ENCODE measurements at regions not wholly inside any gene's neighbourhood (a gene's known extent, or its start where the extent isn't known, plus 50 kb on each side); places are given as distances from the start of the nearest gene placed in this dataset.

- no peak for DNase-seq (ENCODE audit: extremely low read depth, insufficient read length)
- Histone ChIP-seq H3K36me3 (ENCODE audit: control insufficient read depth, insufficient read depth, low read length) (no peaks in the 10 kb centered on the region), H3K27me3 (replicated peaks; ENCODE audit: control insufficient read depth, insufficient read depth, low read length) (no peaks in the 10 kb centered on the region), H3K4me3 (replicated peaks; ENCODE audit: low read depth, low read length) (no peak overlapping the region)
- no peak for TF ChIP-seq CTCF (IDR thresholded peaks at IDR 0.05; ENCODE audit: insufficient read depth, low read length, poor library complexity, severe bottlenecking)
Measured at GRCh38 chr21:19171585-19171984, 768.0 kb upstream of the TMPRSS15 start.

- Histone ChIP-seq H3K4me3 (replicated peaks; ENCODE audit: low read depth, low read length) (no peak overlapping the region), H3K27me3 (replicated peaks; ENCODE audit: control insufficient read depth, insufficient read depth, low read length) (no peaks in the 10 kb centered on the region), H3K36me3 (ENCODE audit: control insufficient read depth, insufficient read depth, low read length) (no peaks in the 10 kb centered on the region)
- no peak for DNase-seq (ENCODE audit: extremely low read depth, insufficient read length)
- TF ChIP-seq CTCF (IDR thresholded peaks at IDR 0.05; ENCODE audit: insufficient read depth, low read length, poor library complexity, severe bottlenecking), result no peak
Measured at GRCh38 chr21:19181604-19182140, 778.1 kb upstream of the TMPRSS15 start.

- DNase-seq (ENCODE audit: extremely low read depth, insufficient read length), result no peak
- no peak for TF ChIP-seq CTCF (IDR thresholded peaks at IDR 0.05; ENCODE audit: insufficient read depth, low read length, poor library complexity, severe bottlenecking)
- H3K4me3 ChIP-seq (replicated peaks; ENCODE audit: low read depth, low read length), result no peak overlapping the region
Measured at GRCh38 chr21:19197950-19198349, 794.4 kb upstream of the TMPRSS15 start.

GRCh38 chr21:19198801-19199200 lies 795.2 kb upstream of the TMPRSS15 start:
- Histone ChIP-seq H3K36me3 (ENCODE audit: control insufficient read depth, insufficient read depth, low read length) (no peaks in the 10 kb centered on the region), H3K4me3 (replicated peaks; ENCODE audit: low read depth, low read length) (no peak overlapping the region), H3K27me3 (replicated peaks; ENCODE audit: control insufficient read depth, insufficient read depth, low read length) (no peaks in the 10 kb centered on the region)
- DNase-seq (ENCODE audit: extremely low read depth, insufficient read length), result no peak
- no peak for TF ChIP-seq CTCF (IDR thresholded peaks at IDR 0.05; ENCODE audit: insufficient read depth, low read length, poor library complexity, severe bottlenecking)

More at GRCh38 chr21:19197950-19198349, 794.4 kb upstream of the TMPRSS15 start:
- H3K27me3 ChIP-seq (replicated peaks; ENCODE audit: control insufficient read depth, insufficient read depth, low read length), result no peaks in the 10 kb centered on the region
- H3K36me3 ChIP-seq (ENCODE audit: control insufficient read depth, insufficient read depth, low read length), result no peaks in the 10 kb centered on the region

GRCh38 chr21:19218163-19218562 lies 814.6 kb upstream of the TMPRSS15 start:
- H3K27me3 ChIP-seq (replicated peaks; ENCODE audit: control insufficient read depth, insufficient read depth, low read length), result no peaks in the 10 kb centered on the region
- no peak overlapping the region for H3K4me3 ChIP-seq (replicated peaks; ENCODE audit: low read depth, low read length)
- H3K36me3 ChIP-seq (ENCODE audit: control insufficient read depth, insufficient read depth, low read length), result no peaks in the 10 kb centered on the region
- DNase-seq (ENCODE audit: extremely low read depth, insufficient read length), result no peak
- TF ChIP-seq CTCF (IDR thresholded peaks at IDR 0.05; ENCODE audit: insufficient read depth, low read length, poor library complexity, severe bottlenecking), result no peak

GRCh38 chr21:19224090-19224489 lies 820.5 kb upstream of the TMPRSS15 start:
- no peak for TF ChIP-seq CTCF (IDR thresholded peaks at IDR 0.05; ENCODE audit: insufficient read depth, low read length, poor library complexity, severe bottlenecking)
- DNase-seq (ENCODE audit: extremely low read depth, insufficient read length), result no peak
- no peaks in the 10 kb centered on the region for H3K27me3 ChIP-seq (replicated peaks; ENCODE audit: control insufficient read depth, insufficient read depth, low read length)
- no peak overlapping the region for H3K4me3 ChIP-seq (replicated peaks; ENCODE audit: low read depth, low read length)
- no peaks in the 10 kb centered on the region for H3K36me3 ChIP-seq (ENCODE audit: control insufficient read depth, insufficient read depth, low read length)

All from GM06990 (cell line).